Stomach (tissue), 8 donors: ENCODE measurements at regions not wholly inside any gene's neighbourhood (a gene's known extent, or its start where the extent isn't known, plus 50 kb on each side); places are given as distances from the start of the nearest gene placed in this dataset.

Experiments
- DNase-seq, 2 donors: peaks; one replicate each; pipeline versions ENCODE4 v3.0.0 to v3.0.0-alpha.2; 2013 to 2019
- H3K27ac ChIP-seq, 5 donors: fragments of 200-600 bp in 4 of 5; sonication (generic) in 4 of 5; one replicate each; pipeline ENCODE4 v1.5.1; 2013 to 2019; ENCODE audit warnings: mild to moderate bottlenecking in 1 of 5, moderate library complexity in 1 of 5
- H3K27me3 ChIP-seq, 3 donors: fragments of 200-600 bp; sonication (generic); one replicate each; pipeline ENCODE4 v1.5.1; 2017 to 2019; ENCODE audit warnings: mixed run types in 1 of 3
- H3K36me3 ChIP-seq, 4 donors: fragments of 200-600 bp; sonication (generic); 1 replicate in 3 of 4; 2 replicates in 1 of 4; pipeline ENCODE4 v1.5.1; 2016 to 2019
- H3K4me1 ChIP-seq, 4 donors: fragments of 200-600 bp; sonication (generic); one replicate each; pipeline ENCODE4 v1.5.1; 2016 to 2019
- H3K4me3 ChIP-seq, 4 donors: fragments of 200-600 bp; sonication (generic) in 3 of 4; one replicate each; pipeline ENCODE4 v1.5.1; 2016 to 2019; ENCODE audit warnings: mild to moderate bottlenecking in 1 of 4
- H3K9me3 ChIP-seq, 4 donors: fragments of 200-600 bp; sonication (generic); one replicate each; pipeline ENCODE4 v1.5.1; 2016 to 2019
- EP300 ChIP-seq: sonication (generic); formaldehyde crosslinking; IDR thresholded peaks from one replicate; pipeline ENCODE4 v1.6.1; 2017; ENCODE audit warnings: antibody characterized with exemption
- POLR2A ChIP-seq, 4 donors: fragments of 450-650 bp; IDR thresholded peaks; one replicate each; pipeline ENCODE4 v1.6.1; 2016; ENCODE audit warnings: antibody characterized with exemption in 4 of 4, control low read depth in 2 of 4, mild to moderate bottlenecking in 1 of 4, moderate library complexity in 1 of 4
- POLR2AphosphoS5 ChIP-seq, 3 donors: sonication (generic); formaldehyde crosslinking; IDR thresholded peaks; one replicate each; pipeline ENCODE4 v1.6.1; 2016; ENCODE audit warnings: antibody characterized with exemption in 3 of 3
- WGBS, 5 donors: extraction: QIAGEN DNeasy Blood & Tissue Kit in 3 of 5; methylation state at CpG; one replicate each; pipeline versions ENCODE4 v1.1.5 to v1.1.7; 2013 to 2018; 5-methylcytosine and 5-hydroxymethylcytosine counted together
- intact Hi-C: fragments of 100-400 bp; cut with DNase I; formaldehyde crosslinking; loops from one replicate; pipeline ENCODE4 v1.15.1; 2023; ENCODE audit warnings: low total_unique reads
- TF ChIP-seq, protein P1 (sequence below), 7 experiments: fragments of 450-650 bp in 4 of 7; fragments of 200-600 bp in 3 of 7; sonication (generic) in 3 of 7; IDR thresholded peaks; one replicate each; pipeline ENCODE4 v1.5.1; 2016 to 2019; ENCODE audit warnings: antibody characterized with exemption in 7 of 7, control low read depth in 2 of 7, mild to moderate bottlenecking in 1 of 7
- donor health status: healthy with polysubstance abuse.
- donor health status: Bipolar disorder and iron deficiency.
- donor health status: healthy.

DNA sequence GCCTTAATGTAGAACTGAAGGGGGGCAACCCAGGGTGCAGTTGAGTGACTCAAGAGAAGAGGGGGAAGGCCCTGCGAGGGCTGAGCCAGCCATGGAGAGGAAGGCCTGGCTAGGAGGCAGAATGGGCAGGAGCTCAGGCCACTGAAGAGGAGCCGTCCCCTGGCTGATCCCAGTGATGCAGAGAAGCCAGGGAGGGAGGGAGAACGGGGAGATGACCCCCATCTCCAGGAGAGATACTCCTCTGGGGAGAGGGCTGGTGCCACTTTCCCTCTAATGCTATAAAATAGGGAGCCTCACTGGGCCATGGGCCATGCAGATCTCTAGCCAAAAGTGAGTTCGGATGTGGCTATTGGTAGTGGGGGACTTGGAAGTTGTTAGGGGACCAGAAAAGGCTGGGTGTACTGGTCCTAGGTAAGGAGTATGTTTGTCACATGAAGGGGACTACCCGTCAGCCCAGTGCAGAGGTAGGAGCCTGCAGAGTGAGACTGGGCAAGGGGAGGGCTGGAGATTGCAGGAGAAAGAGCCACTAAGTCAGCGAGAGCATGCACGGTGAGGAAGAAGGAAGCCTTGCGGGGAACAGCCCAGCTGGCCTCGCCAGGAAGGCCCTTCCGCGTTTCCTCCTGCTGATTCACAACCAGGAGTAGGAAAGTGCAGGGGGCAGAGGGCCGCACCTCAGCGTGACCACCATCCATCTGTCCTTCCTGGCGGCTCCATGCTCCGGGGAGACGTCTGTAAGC, 347.6 kb downstream of the TCERG1L start:
- peaks cover 0 to 6% (median 0%) of the 10 kb centered on the region in 4 donors for H3K9me3 ChIP-seq
- intact Hi-C loops, result no loop called here
- TF ChIP-seq POLR2A (IDR thresholded peaks at IDR 0.05) (no peak), EP300 (no peak), POLR2AphosphoS5 (IDR thresholded peaks at IDR 0.05) (no peak)
- TF ChIP-seq, protein P1, sequence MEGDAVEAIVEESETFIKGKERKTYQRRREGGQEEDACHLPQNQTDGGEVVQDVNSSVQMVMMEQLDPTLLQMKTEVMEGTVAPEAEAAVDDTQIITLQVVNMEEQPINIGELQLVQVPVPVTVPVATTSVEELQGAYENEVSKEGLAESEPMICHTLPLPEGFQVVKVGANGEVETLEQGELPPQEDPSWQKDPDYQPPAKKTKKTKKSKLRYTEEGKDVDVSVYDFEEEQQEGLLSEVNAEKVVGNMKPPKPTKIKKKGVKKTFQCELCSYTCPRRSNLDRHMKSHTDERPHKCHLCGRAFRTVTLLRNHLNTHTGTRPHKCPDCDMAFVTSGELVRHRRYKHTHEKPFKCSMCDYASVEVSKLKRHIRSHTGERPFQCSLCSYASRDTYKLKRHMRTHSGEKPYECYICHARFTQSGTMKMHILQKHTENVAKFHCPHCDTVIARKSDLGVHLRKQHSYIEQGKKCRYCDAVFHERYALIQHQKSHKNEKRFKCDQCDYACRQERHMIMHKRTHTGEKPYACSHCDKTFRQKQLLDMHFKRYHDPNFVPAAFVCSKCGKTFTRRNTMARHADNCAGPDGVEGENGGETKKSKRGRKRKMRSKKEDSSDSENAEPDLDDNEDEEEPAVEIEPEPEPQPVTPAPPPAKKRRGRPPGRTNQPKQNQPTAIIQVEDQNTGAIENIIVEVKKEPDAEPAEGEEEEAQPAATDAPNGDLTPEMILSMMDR (IDR thresholded peaks at IDR 0.05), result no peak
- WGBS, 5 donors, result 76 to 87% (median 77%) methylated on average over 16 of the region's 16 CpGs
- no peak overlapping the region for H3K4me3 ChIP-seq
- DNase-seq, result no peak
- no peaks in the 10 kb centered on the region for H3K4me1 ChIP-seq
- peaks cover 0 to 19% (median 0%) of the 10 kb centered on the region in 3 donors for H3K27me3 ChIP-seq
- H3K36me3 ChIP-seq, result no peaks in the 10 kb centered on the region
- H3K27ac ChIP-seq, result no peak overlapping the region

DNA sequence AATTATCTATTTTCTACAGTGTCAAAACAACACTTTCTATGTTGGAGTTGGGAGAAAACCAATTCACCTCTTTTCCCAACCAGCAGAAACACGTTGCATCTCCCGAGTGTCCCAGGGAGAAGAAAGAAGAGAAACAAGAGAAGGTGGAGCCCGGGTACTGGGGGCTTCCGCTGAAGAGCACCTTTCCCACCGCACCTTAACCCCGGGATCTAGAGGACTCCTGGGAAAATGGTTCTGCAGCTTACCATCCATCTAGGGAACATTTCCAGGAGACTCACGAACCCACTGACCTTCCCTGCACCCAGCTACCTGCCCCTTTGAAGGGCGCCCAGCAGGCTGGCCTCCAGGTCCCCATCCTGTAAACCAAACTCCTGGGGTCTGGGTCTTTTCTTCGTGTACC, 346.8 kb downstream of the TCERG1L start:
- 75 to 80% (median 78%) methylated on average over 9 of the region's 9 CpGs for WGBS, 5 donors
- intact Hi-C loops, result no loop called here
- no peaks in the 10 kb centered on the region for H3K4me1 ChIP-seq
- H3K27ac ChIP-seq, result no peak overlapping the region
- H3K36me3 ChIP-seq, result no peaks in the 10 kb centered on the region
- TF ChIP-seq POLR2AphosphoS5 (IDR thresholded peaks at IDR 0.05) (no peak), EP300 (no peak), POLR2A (IDR thresholded peaks at IDR 0.05) (no peak)
- TF ChIP-seq, protein P1 (IDR thresholded peaks at IDR 0.05), result no peak
- peaks cover 0 to 14% (median 0%) of the 10 kb centered on the region in 3 donors for H3K27me3 ChIP-seq
- no peak for DNase-seq
- H3K4me3 ChIP-seq, result no peak overlapping the region
- H3K9me3 ChIP-seq, result peaks cover 0 to 6% (median 0%) of the 10 kb centered on the region in 4 donors

DNA sequence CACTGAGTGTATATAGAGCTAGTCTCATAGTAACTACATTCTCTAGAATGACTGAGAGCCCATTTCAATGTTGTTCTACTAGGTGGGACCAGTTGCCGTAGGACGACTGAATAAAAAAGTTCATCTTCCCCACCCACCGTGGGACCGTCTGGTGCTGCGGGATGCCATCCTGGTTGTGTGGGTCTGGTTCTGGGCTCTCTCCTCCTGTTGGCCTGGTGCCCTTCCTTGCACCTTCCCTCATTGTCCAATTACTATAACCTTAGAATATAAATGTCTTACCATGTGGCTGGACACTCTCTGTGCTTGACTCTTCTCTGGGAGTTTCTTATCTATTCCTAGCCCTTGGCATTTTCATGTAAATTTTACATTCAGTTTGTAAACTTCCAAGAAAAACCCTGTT, 344.4 kb downstream of the TCERG1L start:
- WGBS, 5 donors, result 81 to 92% (median 90%) methylated on average over 5 of the region's 5 CpGs
- no peaks in the 10 kb centered on the region for H3K4me1 ChIP-seq
- H3K27me3 ChIP-seq, result peaks cover 0 to 21% (median 0%) of the 10 kb centered on the region in 3 donors
- H3K4me3 ChIP-seq, result no peak overlapping the region
- H3K36me3 ChIP-seq, result no peaks in the 10 kb centered on the region
- no peak for DNase-seq
- no peak overlapping the region for H3K27ac ChIP-seq
- no peak for TF ChIP-seq POLR2AphosphoS5 (IDR thresholded peaks at IDR 0.05)
- no peak for TF ChIP-seq POLR2A (IDR thresholded peaks at IDR 0.05)
- no peak for TF ChIP-seq EP300
- TF ChIP-seq, protein P1 (IDR thresholded peaks at IDR 0.05), result no peak
- intact Hi-C loops, result no loop called here
- peaks cover 0 to 10% (median 6%) of the 10 kb centered on the region in 4 donors for H3K9me3 ChIP-seq

DNA sequence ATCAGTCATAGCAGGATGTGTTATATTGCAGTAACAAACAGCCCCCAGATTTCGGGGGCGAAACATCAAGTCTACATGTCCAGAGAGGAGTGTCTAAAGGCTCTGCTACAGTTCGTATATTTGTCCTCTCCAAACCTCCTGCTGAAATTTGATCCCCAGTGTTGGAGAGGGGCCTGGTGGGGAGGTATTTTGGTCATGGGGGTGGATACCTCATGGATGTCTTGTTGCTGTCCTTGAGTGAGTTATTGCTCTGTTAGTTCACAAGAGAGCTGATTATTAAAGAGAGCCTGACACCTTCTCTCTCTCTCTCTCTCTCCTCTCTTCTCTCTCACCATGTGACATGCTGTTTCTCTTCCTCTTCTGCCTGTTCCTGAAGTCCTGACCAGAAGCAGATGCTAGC, 343.7 kb downstream of the TCERG1L start:
- Histone ChIP-seq H3K27ac (no peak overlapping the region), H3K4me1 (no peaks in the 10 kb centered on the region), H3K4me3 (no peak overlapping the region), H3K27me3 (peaks cover 0 to 16% (median 0%) of the 10 kb centered on the region in 3 donors), H3K36me3 (no peaks in the 10 kb centered on the region), H3K9me3 (peaks cover 0 to 12% (median 7%) of the 10 kb centered on the region in 4 donors)
- no peak for TF ChIP-seq EP300
- TF ChIP-seq, protein P1 (IDR thresholded peaks at IDR 0.05), result no peak
- no peak for TF ChIP-seq POLR2A (IDR thresholded peaks at IDR 0.05)
- no peak for TF ChIP-seq POLR2AphosphoS5 (IDR thresholded peaks at IDR 0.05)
- no peak for DNase-seq
- intact Hi-C loops, result no loop called here
- 63 to 70% (median 63%) methylated on average over 3 of the region's 3 CpGs for WGBS, 5 donors
